Osteoblast (primary cell): ENCODE measurements at regions not wholly inside any gene's neighbourhood (a gene's known extent, or its start where the extent isn't known, plus 50 kb on each side); places are given as distances from the start of the nearest gene placed in this dataset.
"Not testable (repeated sequence)": the region's sequence is repeated elsewhere in the genome, so short reads cannot be mapped to it uniquely, and the experiment has no call there.

ENCODE experiments used
- DNase-seq: peaks from one replicate; pipeline ENCODE4 v3.0.0; 2011; ENCODE audit warnings: low spot score, mixed read lengths; ENCODE audit not compliant: insufficient read length; ENCODE audit errors: missing footprints
- H2AFZ ChIP-seq: 2 replicates; pipeline ENCODE4 v1.6.0; 2011; ENCODE audit warnings: mild to moderate bottlenecking, low read length
- H3K27ac ChIP-seq: 2 replicates; pipeline ENCODE4 v1.5.1; 2011; ENCODE audit warnings: mild to moderate bottlenecking, low read depth, low read length, moderate library complexity
- H3K27me3 ChIP-seq: 2 replicates; pipeline ENCODE4 v1.6.0; 2012; ENCODE audit warnings: mild to moderate bottlenecking, control low read depth, inconsistent platforms, low read length, moderate library complexity; ENCODE audit not compliant: insufficient read depth
- H3K36me3 ChIP-seq: 2 replicates; pipeline ENCODE4 v1.5.1; 2011; ENCODE audit warnings: mild to moderate bottlenecking, low read length, control low read depth, moderate library complexity; ENCODE audit not compliant: insufficient read depth
- H3K4me1 ChIP-seq: 2 replicates; pipeline ENCODE4 v1.5.1; 2011; ENCODE audit warnings: mild to moderate bottlenecking, low read length, control low read depth, moderate library complexity; ENCODE audit not compliant: insufficient read depth
- H3K4me2 ChIP-seq: 2 replicates; pipeline ENCODE4 v1.6.0; 2011; ENCODE audit warnings: mild to moderate bottlenecking, low read length; ENCODE audit not compliant: insufficient read depth
- H3K4me3 ChIP-seq: fragments of 200-600 bp; sonication (generic); 3 replicates; pipeline ENCODE4 v1.5.1; 2012; ENCODE audit warnings: mild to moderate bottlenecking, low read length, inconsistent platforms; ENCODE audit not compliant: insufficient read depth
- H3K79me2 ChIP-seq: 2 replicates; pipeline ENCODE4 v1.6.0; 2012; ENCODE audit warnings: mild to moderate bottlenecking, low read length, control low read depth, inconsistent platforms; ENCODE audit not compliant: insufficient read depth
- H3K9me3 ChIP-seq: 2 replicates; pipeline ENCODE4 v1.5.1; 2011; ENCODE audit warnings: low read depth, low read length, control low read depth
- H4K20me1 ChIP-seq: 2 replicates; pipeline ENCODE4 v1.6.0; 2012; ENCODE audit warnings: mild to moderate bottlenecking, low read length, control low read depth; ENCODE audit not compliant: insufficient read depth
- TF ChIP-seq, protein P1 (sequence below): IDR thresholded peaks from 2 replicates; pipeline ENCODE4 v1.5.1; 2011; ENCODE audit warnings: mild to moderate bottlenecking, low read depth, low read length, moderate library complexity; ENCODE audit errors: extremely low read depth

DNA sequence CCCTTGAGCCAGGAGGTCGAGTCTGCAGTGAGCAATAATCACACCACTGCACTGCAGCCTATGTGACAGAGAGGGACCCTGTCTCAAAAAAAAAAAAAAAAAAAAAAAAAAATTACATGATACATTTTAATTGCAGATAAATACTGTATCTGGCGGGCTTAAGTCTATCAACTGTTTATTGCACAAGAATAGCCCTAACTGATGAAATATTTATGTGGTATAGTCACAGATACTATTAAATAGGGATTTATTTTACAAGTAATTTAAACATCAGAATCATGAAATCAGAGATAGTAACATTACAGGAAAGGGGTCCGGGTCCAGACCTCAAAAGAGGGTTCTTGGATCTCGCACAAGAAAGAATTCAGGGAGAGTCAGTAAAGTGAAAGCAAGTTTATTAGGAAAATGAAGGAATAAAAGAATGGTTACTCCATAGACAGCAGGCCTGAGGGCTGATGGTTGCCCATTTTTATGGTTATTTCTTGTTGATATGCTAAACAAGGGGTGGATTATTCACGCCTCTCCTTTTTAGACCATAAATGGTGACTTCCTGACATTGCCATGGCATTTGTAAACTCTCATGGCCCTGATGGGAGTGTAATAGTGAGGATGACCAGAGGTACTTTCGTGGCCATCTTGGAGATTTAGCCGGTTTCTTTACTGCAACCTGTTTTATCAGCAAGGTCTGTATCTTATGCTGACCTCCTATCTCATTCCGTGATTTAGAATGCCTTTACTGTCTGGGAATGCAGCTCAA is 166.6 kb downstream of the PMAIP1 start:
- TF ChIP-seq, protein P1, sequence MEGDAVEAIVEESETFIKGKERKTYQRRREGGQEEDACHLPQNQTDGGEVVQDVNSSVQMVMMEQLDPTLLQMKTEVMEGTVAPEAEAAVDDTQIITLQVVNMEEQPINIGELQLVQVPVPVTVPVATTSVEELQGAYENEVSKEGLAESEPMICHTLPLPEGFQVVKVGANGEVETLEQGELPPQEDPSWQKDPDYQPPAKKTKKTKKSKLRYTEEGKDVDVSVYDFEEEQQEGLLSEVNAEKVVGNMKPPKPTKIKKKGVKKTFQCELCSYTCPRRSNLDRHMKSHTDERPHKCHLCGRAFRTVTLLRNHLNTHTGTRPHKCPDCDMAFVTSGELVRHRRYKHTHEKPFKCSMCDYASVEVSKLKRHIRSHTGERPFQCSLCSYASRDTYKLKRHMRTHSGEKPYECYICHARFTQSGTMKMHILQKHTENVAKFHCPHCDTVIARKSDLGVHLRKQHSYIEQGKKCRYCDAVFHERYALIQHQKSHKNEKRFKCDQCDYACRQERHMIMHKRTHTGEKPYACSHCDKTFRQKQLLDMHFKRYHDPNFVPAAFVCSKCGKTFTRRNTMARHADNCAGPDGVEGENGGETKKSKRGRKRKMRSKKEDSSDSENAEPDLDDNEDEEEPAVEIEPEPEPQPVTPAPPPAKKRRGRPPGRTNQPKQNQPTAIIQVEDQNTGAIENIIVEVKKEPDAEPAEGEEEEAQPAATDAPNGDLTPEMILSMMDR: no peak
- Histone ChIP-seq H3K4me3 (no peak overlapping the region), H3K4me2 (no peak overlapping the region), H3K4me1 (no peaks in the 10 kb centered on the region), H2AFZ (no peak overlapping the region), H3K9me3 (no peaks in the 10 kb centered on the region), H3K27ac (no peak overlapping the region), H4K20me1 (no peaks in the 10 kb centered on the region), H3K36me3 (no peaks in the 10 kb centered on the region), H3K27me3 (no peaks in the 10 kb centered on the region), H3K79me2 (no peaks in the 10 kb centered on the region)
- DNase-seq: no peak

DNA sequence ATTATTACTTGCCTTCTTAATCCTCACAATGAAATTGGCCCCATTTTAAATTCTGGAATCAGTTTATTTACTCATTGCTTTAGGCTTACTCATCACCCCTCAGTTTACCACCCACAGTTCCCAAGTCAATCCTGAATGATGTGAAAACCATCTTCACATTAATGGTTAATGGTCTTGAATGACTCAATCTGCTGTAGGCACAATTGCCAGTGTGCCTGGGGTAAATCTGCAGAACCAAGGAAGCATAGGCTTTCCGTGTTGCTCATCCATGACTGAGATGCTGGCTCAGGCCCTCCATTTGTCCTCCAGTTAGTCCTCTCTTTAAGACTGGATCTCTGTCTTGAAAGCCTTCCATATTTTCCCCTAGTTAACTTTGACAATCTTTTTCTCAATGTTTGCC is 164.5 kb downstream of the PMAIP1 start:
- Histone ChIP-seq H3K4me1 (no peaks in the 10 kb centered on the region), H3K36me3 (no peaks in the 10 kb centered on the region), H3K27ac (no peak overlapping the region), H2AFZ (no peak overlapping the region), H3K4me3 (no peak overlapping the region), H4K20me1 (no peaks in the 10 kb centered on the region), H3K79me2 (no peaks in the 10 kb centered on the region), H3K9me3 (no peaks in the 10 kb centered on the region), H3K27me3 (no peaks in the 10 kb centered on the region), H3K4me2 (no peak overlapping the region)
- TF ChIP-seq, protein P1: no peak
- no peak for DNase-seq

DNA sequence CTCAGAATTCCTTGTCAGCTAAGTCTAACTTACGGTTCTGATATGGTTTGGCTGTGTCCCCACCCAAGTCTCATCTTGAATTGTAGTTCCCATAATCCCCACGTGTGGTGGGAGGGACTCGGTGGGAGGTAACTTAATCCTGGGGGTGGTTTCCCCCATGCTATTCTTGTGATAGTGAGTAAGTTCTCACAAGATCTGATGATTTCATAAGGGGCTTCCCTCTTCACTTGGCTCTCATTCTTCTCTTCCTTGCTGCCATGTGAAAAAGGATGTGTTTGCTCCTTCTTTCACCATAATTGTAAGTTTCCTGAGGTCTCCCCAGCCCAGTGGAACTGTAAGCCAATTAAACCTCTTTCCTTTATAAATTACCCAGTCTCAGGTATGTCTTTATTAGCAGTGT is 163.0 kb downstream of the PMAIP1 start:
- H3K36me3 ChIP-seq, H3K27ac ChIP-seq: not testable (repeated sequence)

DNA sequence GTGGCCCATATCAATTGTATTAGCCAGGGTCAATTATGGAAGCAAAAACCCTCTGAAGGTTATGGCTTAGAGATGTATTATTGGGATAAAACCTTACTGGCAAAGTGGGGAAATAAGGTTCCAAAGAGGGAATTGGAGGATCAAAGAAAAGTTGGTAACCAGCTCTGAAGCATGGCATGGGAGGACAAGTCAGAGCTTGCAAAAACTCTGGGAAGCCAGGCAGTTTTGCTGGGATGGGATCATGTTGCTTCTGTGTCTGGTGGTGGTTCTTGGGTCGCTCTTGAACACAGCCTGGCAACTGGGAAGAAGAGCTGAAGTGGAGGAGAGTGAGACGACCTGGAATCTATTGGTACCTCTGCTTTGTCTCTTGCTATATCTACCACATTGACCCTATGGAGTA is 162.6 kb downstream of the PMAIP1 start:
- Histone ChIP-seq H3K4me1 (no peaks in the 10 kb centered on the region), H3K36me3 (no peaks in the 10 kb centered on the region), H3K9me3 (no peaks in the 10 kb centered on the region), H3K4me2 (no peak overlapping the region), H3K27ac (no peak overlapping the region), H3K4me3 (no peak overlapping the region), H2AFZ (no peak overlapping the region), H3K27me3 (no peaks in the 10 kb centered on the region), H3K79me2 (no peaks in the 10 kb centered on the region), H4K20me1 (no peaks in the 10 kb centered on the region)
- TF ChIP-seq, protein P1: no peak
- DNase-seq: no peak

More for the DNA sequence above, 163.0 kb downstream of the PMAIP1 start:
- H3K27me3 ChIP-seq, H2AFZ ChIP-seq, H4K20me1 ChIP-seq, H3K9me3 ChIP-seq, H3K79me2 ChIP-seq, H3K4me2 ChIP-seq, H3K4me3 ChIP-seq, H3K4me1 ChIP-seq, DNase-seq: not testable (repeated sequence)
